ENCODE measurements at regions not wholly inside any gene's neighbourhood (a gene's known extent, or its start where the extent isn't known, plus 50 kb on each side); places are given as distances from the start of the nearest gene placed in this dataset.
"Not testable (repeated sequence)": the region's sequence is repeated elsewhere in the genome, so short reads cannot be mapped to it uniquely, and the experiment has no call there.

GRCh38 chr12:88867510-88867909, 287.2 kb upstream of the KITLG start:
- no peaks in the 10 kb centered on the region for H3K36me3 Mint-ChIP-seq (ENCODE audit: low read depth)
- no peaks in the 10 kb centered on the region for H3K4me1 Mint-ChIP-seq
- no peak for DNase-seq
- intact Hi-C loops (cut with micrococcal nuclease): no loop called here
- no peak overlapping the region for H3K4me3 Mint-ChIP-seq
- no peaks in the 10 kb centered on the region for H3K27me3 Mint-ChIP-seq
- H3K9me3 Mint-ChIP-seq: no peaks in the 10 kb centered on the region
- H3K27ac Mint-ChIP-seq: no peak overlapping the region

DNA sequence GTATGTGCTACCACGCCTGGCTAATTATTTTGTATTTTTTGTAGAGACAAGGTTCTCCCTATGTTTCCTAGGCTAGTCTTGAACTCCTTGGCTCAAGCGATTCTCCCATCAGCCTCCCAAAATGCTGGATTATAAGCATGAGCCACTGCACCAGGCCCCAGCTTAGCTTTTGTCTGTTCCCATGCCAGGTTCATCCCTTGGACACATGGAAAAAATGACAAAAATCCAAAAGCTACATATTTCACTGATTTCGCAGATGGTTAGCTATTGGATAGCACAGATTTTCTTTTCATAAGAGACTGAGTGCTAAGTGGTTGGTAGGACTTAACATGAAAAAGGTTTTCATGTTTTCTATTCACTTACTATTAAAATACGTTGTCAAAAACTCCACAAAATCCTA, 286.6 kb upstream of the KITLG start:
- H3K4me3 Mint-ChIP-seq: no peak overlapping the region

DNA sequence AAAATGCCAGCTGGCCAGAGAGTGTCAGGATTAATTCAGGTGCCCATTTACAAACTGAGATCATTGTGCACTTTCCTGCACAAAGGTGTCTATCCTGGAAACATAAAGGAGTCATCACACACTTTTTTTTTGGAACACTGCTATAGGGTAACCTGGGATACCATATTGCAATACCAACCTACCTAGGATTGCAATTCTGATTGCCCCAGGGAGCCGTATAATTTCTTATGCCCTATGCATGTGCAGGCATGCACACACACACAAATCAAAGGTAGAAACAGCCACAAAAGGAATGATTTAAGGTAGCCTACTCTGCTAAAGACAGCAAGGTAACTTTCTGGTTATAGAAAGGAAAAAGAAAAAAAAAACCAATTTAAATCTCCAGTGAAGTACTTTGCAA, 285.3 kb upstream of the KITLG start:
- no peaks in the 10 kb centered on the region for H3K4me1 Mint-ChIP-seq
- H3K27me3 Mint-ChIP-seq: no peaks in the 10 kb centered on the region
- no peak overlapping the region for H3K4me3 Mint-ChIP-seq
- no peak overlapping the region for H3K27ac Mint-ChIP-seq
- no peak for DNase-seq
- H3K36me3 Mint-ChIP-seq (ENCODE audit: low read depth): no peaks in the 10 kb centered on the region
- H3K9me3 Mint-ChIP-seq: no peaks in the 10 kb centered on the region
- intact Hi-C loops (cut with micrococcal nuclease): no loop called here

More for the DNA sequence above, 286.6 kb upstream of the KITLG start:
- intact Hi-C loops (cut with micrococcal nuclease): no loop called here
- H3K27me3 Mint-ChIP-seq: no peaks in the 10 kb centered on the region
- H3K27ac Mint-ChIP-seq: no peak overlapping the region
- H3K36me3 Mint-ChIP-seq (ENCODE audit: low read depth): no peaks in the 10 kb centered on the region
- no peaks in the 10 kb centered on the region for H3K4me1 Mint-ChIP-seq
- H3K9me3 Mint-ChIP-seq: no peaks in the 10 kb centered on the region
- no peak for DNase-seq

GRCh38 chr12:88860851-88861250, 280.6 kb upstream of the KITLG start:
- Mint-ChIP-seq H3K4me1 (no peaks in the 10 kb centered on the region), H3K4me3 (no peak overlapping the region), H3K27me3 (no peaks in the 10 kb centered on the region), H3K9me3 (no peaks in the 10 kb centered on the region), H3K36me3 (ENCODE audit: low read depth) (no peaks in the 10 kb centered on the region), H3K27ac (no peak overlapping the region)
- DNase-seq: no peak
- intact Hi-C loops (cut with micrococcal nuclease): no loop called here

DNA sequence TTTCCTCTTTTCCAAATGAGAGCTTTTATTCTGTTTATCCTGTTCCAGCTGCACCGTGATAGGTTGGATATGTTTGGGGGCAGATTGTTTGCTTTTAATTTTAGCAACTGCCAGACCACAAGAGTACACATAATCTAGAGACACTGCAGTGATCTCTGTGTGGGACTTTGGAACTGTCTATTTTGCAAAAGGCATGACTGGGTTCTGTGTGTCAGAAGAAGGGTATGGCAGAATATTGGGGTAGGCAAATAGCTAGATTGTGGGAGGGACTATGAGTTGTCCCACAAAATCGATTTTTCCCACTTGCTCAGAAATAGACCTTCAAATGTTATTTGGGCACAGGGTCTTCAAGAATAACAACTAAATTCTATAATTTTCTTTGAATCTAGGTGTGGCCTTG, 275.9 kb upstream of the KITLG start:
- no peak for DNase-seq
- H3K4me1 Mint-ChIP-seq: no peaks in the 10 kb centered on the region
- H3K9me3 Mint-ChIP-seq: no peaks in the 10 kb centered on the region
- H3K4me3 Mint-ChIP-seq: no peak overlapping the region
- H3K36me3 Mint-ChIP-seq (ENCODE audit: low read depth): no peaks in the 10 kb centered on the region
- no peak overlapping the region for H3K27ac Mint-ChIP-seq
- intact Hi-C loops (cut with micrococcal nuclease): no loop called here
- H3K27me3 Mint-ChIP-seq: no peaks in the 10 kb centered on the region

- no peaks in the 10 kb centered on the region for H3K4me1 Mint-ChIP-seq
- no peaks in the 10 kb centered on the region for H3K9me3 Mint-ChIP-seq
- H3K4me3 Mint-ChIP-seq: no peak overlapping the region
- no peaks in the 10 kb centered on the region for H3K27me3 Mint-ChIP-seq
- H3K27ac Mint-ChIP-seq: no peak overlapping the region
- intact Hi-C loops (cut with micrococcal nuclease): no loop called here
- no peak for DNase-seq
- H3K36me3 Mint-ChIP-seq (ENCODE audit: low read depth): no peaks in the 10 kb centered on the region
These were observed 275.0 kb upstream of the KITLG start for GRCh38 chr12:88855301-88855700.

DNA sequence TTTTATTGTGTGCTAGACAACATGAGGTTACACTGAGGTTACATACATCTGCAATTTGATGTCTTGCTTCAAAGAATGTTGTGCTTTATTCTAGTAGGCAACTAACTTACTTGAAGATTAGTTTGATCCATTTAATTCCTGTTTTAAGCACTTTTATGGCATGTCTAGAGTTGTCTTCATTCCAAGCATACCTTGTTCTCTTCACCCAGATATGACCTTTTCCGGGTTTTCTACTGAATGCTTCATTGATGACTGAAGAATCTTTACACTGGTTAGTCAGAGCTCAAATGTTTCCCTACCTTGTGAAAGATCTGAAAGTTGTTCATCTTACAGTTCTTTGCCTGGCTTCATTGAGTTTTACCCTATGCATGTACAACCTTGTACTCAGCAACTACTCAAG, 274.0 kb upstream of the KITLG start:
- Mint-ChIP-seq H3K4me3 (no peak overlapping the region), H3K27me3 (no peaks in the 10 kb centered on the region), H3K4me1 (no peaks in the 10 kb centered on the region), H3K9me3 (no peaks in the 10 kb centered on the region), H3K36me3 (ENCODE audit: low read depth) (no peaks in the 10 kb centered on the region), H3K27ac (no peak overlapping the region)
- intact Hi-C loops (cut with micrococcal nuclease): no loop called here
- no peak for DNase-seq

DNA sequence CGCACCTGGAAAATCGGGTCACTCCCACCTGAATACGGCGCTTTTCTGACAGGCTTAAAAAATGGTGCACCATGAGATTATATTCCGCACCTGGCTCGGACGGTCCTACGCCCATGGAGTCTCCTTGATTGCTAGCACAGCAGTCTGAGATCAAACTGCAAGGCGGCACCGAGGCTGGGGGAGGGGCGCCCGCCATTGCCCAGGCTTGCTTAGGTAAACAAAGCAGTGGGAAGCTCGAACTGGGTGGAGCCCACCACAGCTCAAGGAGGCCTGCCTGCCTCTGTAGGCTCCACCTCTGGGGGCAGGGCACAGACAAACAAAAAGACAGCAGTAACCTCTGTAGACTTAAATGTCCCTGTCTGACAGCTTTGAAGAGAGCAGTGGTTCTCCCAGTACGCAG, 267.0 kb upstream of the KITLG start:
- H3K4me1 Mint-ChIP-seq; DNase-seq; intact Hi-C loops (cut with micrococcal nuclease); H3K36me3 Mint-ChIP-seq (ENCODE audit: low read depth); H3K27me3 Mint-ChIP-seq; H3K4me3 Mint-ChIP-seq; H3K27ac Mint-ChIP-seq; H3K9me3 Mint-ChIP-seq: not testable (repeated sequence)

GRCh38 chr12:88844426-88844825, 264.2 kb upstream of the KITLG start:
- no peaks in the 10 kb centered on the region for H3K4me1 Mint-ChIP-seq
- no peaks in the 10 kb centered on the region for H3K36me3 Mint-ChIP-seq (ENCODE audit: low read depth)
- H3K4me3 Mint-ChIP-seq: no peak overlapping the region
- peaks cover 5% of the 10 kb centered on the region for H3K9me3 Mint-ChIP-seq
- no peaks in the 10 kb centered on the region for H3K27me3 Mint-ChIP-seq
- no peak overlapping the region for H3K27ac Mint-ChIP-seq
- DNase-seq: no peak
- intact Hi-C loops (cut with micrococcal nuclease): no loop called here

GRCh38 chr12:88842314-88842713, 262.0 kb upstream of the KITLG start:
- Mint-ChIP-seq H3K36me3 (ENCODE audit: low read depth) (no peaks in the 10 kb centered on the region), H3K27ac (no peak overlapping the region)
- intact Hi-C loops (cut with micrococcal nuclease): no loop called here

DNA sequence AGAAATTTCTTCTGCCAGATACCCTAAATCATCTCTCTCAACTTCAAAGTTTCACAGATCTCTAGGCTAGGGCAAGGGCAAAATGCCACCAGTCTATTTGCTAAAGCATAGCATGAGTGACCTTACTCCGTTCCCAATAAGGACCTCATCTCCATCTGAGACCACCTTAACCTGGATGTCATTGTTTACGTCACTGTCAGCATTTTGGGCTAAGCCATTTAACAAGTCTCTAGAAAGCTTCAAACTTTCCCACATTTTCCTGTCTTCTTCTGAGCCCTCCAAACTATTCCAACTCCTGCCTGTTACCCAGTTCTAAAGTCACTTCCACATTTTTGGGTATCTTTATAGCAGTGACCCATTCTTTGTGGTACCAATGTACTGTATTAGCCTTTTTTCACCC, 259.2 kb upstream of the KITLG start:
- DNase-seq: no peak
- Mint-ChIP-seq H3K4me3 (no peak overlapping the region), H3K9me3 (peaks cover 5% of the 10 kb centered on the region), H3K36me3 (ENCODE audit: low read depth) (no peaks in the 10 kb centered on the region), H3K4me1 (no peaks in the 10 kb centered on the region), H3K27me3 (no peaks in the 10 kb centered on the region), H3K27ac (no peak overlapping the region)
- intact Hi-C loops (cut with micrococcal nuclease): no loop called here

More at GRCh38 chr12:88842314-88842713, 262.0 kb upstream of the KITLG start:
- no peak for DNase-seq
- Mint-ChIP-seq H3K4me3 (no peak overlapping the region), H3K4me1 (no peaks in the 10 kb centered on the region), H3K9me3 (peaks cover 5% of the 10 kb centered on the region), H3K27me3 (no peaks in the 10 kb centered on the region)

DNA sequence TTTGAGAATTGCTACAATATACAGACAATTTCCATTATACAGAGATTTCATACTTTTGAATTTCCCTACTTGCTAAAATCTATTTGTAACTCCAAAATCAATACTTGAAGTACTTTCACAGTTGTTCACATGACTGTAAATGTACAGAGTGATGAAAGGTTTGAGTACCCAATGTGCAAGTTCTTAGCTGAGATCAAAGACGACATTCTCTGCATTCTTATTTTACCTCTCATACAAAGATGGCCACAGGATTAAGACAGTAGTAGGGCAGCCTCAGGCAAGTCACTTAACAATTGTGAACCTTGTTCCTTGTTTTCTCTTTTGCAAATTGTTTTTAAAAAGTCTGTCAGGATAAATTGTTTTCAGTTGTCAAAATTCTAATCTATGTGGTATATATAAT, 255.9 kb upstream of the KITLG start:
- no peak for DNase-seq
- H3K36me3 Mint-ChIP-seq (ENCODE audit: low read depth): no peaks in the 10 kb centered on the region
- no peak overlapping the region for H3K27ac Mint-ChIP-seq
- intact Hi-C loops (cut with micrococcal nuclease): no loop called here
- H3K27me3 Mint-ChIP-seq: no peaks in the 10 kb centered on the region
- H3K9me3 Mint-ChIP-seq: no peaks in the 10 kb centered on the region
- H3K4me1 Mint-ChIP-seq: no peaks in the 10 kb centered on the region
- no peak overlapping the region for H3K4me3 Mint-ChIP-seq

- Mint-ChIP-seq H3K27me3 (no peaks in the 10 kb centered on the region), H3K36me3 (ENCODE audit: low read depth) (no peaks in the 10 kb centered on the region), H3K9me3 (no peaks in the 10 kb centered on the region), H3K4me3 (no peak overlapping the region), H3K27ac (no peak overlapping the region), H3K4me1 (no peaks in the 10 kb centered on the region)
- intact Hi-C loops (cut with micrococcal nuclease): no loop called here
- DNase-seq: no peak
These were observed 254.0 kb upstream of the KITLG start for GRCh38 chr12:88834226-88834625.

- Mint-ChIP-seq H3K27me3 (no peaks in the 10 kb centered on the region), H3K4me3 (no peak overlapping the region), H3K9me3 (no peaks in the 10 kb centered on the region), H3K4me1 (no peaks in the 10 kb centered on the region), H3K27ac (no peak overlapping the region), H3K36me3 (ENCODE audit: low read depth) (no peaks in the 10 kb centered on the region)
- DNase-seq: no peak
- intact Hi-C loops (cut with micrococcal nuclease): no loop called here
These were observed 253.4 kb upstream of the KITLG start for GRCh38 chr12:88833641-88834116.

DNA sequence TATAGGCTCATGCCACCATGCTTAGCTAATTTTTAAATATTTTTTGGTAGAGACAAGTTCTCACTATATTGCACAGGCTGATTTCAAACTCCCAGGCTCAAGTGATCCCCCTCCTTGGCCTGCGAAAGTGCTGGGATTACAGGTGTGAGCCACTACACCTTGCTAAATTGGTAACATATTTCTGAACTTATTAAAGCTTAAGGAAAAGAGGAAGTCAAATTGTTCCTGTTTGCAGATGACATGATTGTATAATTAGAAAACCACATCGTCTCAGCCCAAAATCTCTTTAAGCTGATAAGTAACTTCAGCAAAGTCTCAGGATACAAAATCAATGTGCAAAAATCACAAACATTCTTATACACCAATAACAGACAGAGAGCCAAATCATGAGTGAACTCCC, 248.3 kb upstream of the KITLG start:
- H3K4me3 Mint-ChIP-seq; intact Hi-C loops (cut with micrococcal nuclease); H3K9me3 Mint-ChIP-seq; DNase-seq; H3K27ac Mint-ChIP-seq; H3K36me3 Mint-ChIP-seq (ENCODE audit: low read depth); H3K27me3 Mint-ChIP-seq; H3K4me1 Mint-ChIP-seq: not testable (repeated sequence)
